Fibroblast of skin of right biceps (primary cell): ENCODE measurements at regions not wholly inside any gene's neighbourhood (a gene's known extent, or its start where the extent isn't known, plus 50 kb on each side); places are given as distances from the start of the nearest gene placed in this dataset.
"Not testable (repeated sequence)": the region's sequence is repeated elsewhere in the genome, so short reads cannot be mapped to it uniquely, and the experiment has no call there.

Source experiments
- DNase-seq: peaks from one replicate; pipeline ENCODE4 v3.0.0-alpha.2; 2013

GRCh38 chr15:31433091-31433490 lies 106.5 kb downstream of the KLF13 start:
- no peak for DNase-seq

- no peak for DNase-seq
These were observed 106.9 kb downstream of the KLF13 start for GRCh38 chr15:31433574-31433973.

- DNase-seq: no peak
These were observed 107.6 kb downstream of the KLF13 start for GRCh38 chr15:31434275-31434587.

GRCh38 chr15:31434588-31435260 lies 108.1 kb downstream of the KLF13 start:
- peak; percentile 91 for DNase-seq

- peak; percentile 75 for DNase-seq
These were observed 108.8 kb downstream of the KLF13 start for GRCh38 chr15:31435261-31435911.

- peak; percentile 20 for DNase-seq
These were observed 109.4 kb downstream of the KLF13 start for GRCh38 chr15:31435912-31436628.

- no peak for DNase-seq
These were observed 111.1 kb downstream of the KLF13 start for GRCh38 chr15:31437686-31438085.

- no peak for DNase-seq
These were observed 112.1 kb downstream of the KLF13 start for GRCh38 chr15:31438601-31439265.

- peak; percentile 27 for DNase-seq
These were observed 112.7 kb downstream of the KLF13 start for GRCh38 chr15:31439328-31439727.

- not testable (repeated sequence) for DNase-seq
These were observed 113.6 kb downstream of the KLF13 start for GRCh38 chr15:31440216-31440615.

GRCh38 chr15:31440754-31441311 lies 114.2 kb downstream of the KLF13 start:
- peak; percentile 31 for DNase-seq

GRCh38 chr15:31442226-31442625 lies 115.6 kb downstream of the KLF13 start:
- DNase-seq: no peak

GRCh38 chr15:31442699-31443111 lies 116.1 kb downstream of the KLF13 start:
- DNase-seq: peak; percentile 95

- DNase-seq: no peak
These were observed 118.2 kb downstream of the KLF13 start for GRCh38 chr15:31444844-31445243.

GRCh38 chr15:31446546-31446945 lies 119.9 kb downstream of the KLF13 start:
- DNase-seq: no peak

- no peak for DNase-seq
These were observed 121.4 kb downstream of the KLF13 start for GRCh38 chr15:31447931-31448634.

- DNase-seq: no peak
These were observed 122.0 kb downstream of the KLF13 start for GRCh38 chr15:31448635-31448979.

- no peak for DNase-seq
These were observed 126.2 kb downstream of the KLF13 start for GRCh38 chr15:31452595-31453557.

- DNase-seq: no peak
These were observed 127.1 kb downstream of the KLF13 start for GRCh38 chr15:31453558-31454318.

- no peak for DNase-seq
These were observed 128.9 kb downstream of the KLF13 start for GRCh38 chr15:31455499-31455898.
